Bone marrow (tissue), 2 donors: ENCODE measurements at regions not wholly inside any gene's neighbourhood (a gene's known extent, or its start where the extent isn't known, plus 50 kb on each side); places are given as distances from the start of the nearest gene placed in this dataset.

Source experiments
- DNase-seq, 2 donors: peaks; one replicate each; lab custom pipeline; 2025; lab: John Stamatoyannopoulos, UW

GRCh38 chr9:14517154-14517906 lies 175.9 kb downstream of the ZDHHC21 start:
- DNase-seq: no peak

DNA sequence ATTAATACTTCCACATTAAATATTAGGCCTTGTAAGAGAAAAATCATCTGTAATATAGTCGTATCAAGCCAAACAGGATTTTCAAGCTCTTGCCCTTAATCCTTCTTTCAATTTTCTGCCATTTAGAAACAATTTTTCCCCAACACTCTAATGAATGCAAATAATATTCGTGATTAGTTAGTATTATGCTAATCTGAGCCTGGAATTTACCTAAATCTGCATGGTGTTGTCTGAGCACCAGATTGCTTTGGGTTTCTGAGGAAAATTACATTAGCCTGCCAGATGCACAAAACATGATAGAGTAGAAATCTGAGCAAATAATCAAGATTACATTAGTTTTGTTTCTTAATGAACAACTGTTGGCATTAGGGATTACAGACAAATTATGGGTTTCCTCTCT lies 176.6 kb downstream of the ZDHHC21 start:
- no peak for DNase-seq

- no peak for DNase-seq
Measured at GRCh38 chr9:14515571-14516198, 177.5 kb downstream of the ZDHHC21 start.

- DNase-seq: no peak
Measured at GRCh38 chr9:14515049-14515448, 178.2 kb downstream of the ZDHHC21 start.

DNA sequence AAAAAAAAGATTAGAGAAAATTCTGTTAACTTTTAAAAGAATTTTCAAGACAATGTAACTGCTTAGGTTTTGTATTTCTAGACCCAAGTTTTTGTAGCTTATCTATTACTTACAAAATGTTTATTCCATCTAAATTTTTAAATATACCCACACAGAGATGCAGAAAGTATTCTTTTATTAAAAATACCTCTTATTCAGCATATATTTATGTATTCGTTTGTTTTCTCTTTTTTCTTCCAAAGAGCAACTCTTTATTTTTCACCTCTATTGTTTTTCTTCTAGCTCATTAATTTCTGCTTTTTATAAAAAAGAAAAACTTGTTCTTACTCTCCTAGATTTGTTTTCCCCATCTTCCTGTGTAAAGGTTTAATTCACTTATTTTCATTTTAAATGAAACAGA lies 180.3 kb downstream of the ZDHHC21 start:
- DNase-seq: no peak

- DNase-seq: no peak
Measured at GRCh38 chr9:14511452-14511851, 181.8 kb downstream of the ZDHHC21 start.

DNA sequence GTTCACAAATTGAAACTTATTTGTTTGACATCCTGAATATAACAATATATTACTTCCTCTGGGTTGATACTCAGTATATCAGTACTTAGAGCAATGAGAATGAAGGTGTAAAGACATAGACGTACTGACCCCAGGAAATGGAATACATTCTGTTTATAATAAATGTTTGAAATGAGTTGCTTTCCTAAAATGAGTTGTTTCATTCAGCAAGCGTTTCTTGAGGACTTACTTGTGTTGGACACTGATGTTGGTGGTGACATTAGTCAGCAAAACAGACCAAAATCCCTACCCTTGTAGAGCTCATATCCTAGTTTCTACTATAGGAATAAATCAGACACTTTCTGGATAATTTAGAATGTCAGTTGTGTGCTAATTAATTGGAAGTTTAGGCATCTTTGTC lies 184.3 kb downstream of the ZDHHC21 start:
- DNase-seq: no peak

DNA sequence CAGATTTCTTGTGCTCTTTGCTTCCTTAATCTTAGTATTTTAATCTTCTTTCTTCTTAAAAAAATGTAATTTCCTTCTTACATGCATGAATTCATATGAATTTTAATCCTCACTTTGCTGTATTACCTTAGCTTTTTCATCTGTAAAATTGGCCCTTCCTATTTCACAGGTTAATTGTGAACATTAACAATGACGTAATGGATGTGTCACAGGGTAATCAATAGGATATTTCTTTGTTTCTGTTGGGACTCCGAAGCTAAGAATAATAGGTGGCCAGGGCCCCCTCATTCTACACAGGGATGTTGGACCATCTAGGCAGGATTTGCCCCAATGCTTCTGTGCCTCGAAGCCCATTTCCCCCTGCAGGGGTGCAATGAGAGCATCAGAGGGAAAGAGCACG lies 187.4 kb upstream of the NFIB start:
- no peak for DNase-seq

DNA sequence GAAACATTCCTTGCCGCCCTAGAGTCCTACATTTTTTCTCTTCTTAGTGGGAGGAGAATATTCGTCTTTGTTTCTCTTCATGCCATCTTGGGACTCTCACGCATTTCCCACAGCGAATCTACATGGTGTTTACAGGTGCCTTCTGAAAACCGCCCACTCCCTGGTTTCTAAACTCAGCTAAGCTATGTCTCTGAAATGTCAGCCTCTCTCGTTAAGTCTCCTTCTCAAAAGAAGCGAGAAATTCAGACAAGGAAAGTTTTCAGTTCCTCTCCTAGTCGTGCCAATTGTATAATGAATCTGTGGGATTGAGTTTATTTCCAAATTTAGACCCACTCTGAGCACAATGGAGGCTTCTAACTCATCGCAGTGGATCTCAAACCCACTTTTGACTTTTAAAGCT lies 186.8 kb upstream of the NFIB start:
- no peak for DNase-seq

GRCh38 chr9:14499976-14500375 lies 186.0 kb upstream of the NFIB start:
- no peak for DNase-seq

DNA sequence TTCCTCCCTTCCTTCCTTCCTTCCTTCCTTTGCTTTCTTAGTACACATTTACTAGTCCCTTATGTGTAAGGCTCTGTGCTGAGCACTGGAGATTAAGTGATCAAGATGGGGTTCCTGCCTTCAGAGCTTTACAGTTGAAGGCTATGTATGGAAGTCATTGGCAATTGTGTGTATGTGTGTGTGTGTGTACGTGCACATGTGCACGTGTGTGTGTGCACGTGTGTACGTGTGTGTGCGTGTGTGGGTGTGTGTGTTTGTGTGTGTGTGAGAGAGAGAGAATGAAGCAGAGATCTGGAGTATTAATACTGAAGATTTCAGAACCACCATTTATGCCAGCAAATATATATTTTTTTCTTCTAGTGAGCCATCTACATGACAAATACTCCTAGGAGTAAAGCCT lies 184.9 kb upstream of the NFIB start:
- no peak for DNase-seq

DNA sequence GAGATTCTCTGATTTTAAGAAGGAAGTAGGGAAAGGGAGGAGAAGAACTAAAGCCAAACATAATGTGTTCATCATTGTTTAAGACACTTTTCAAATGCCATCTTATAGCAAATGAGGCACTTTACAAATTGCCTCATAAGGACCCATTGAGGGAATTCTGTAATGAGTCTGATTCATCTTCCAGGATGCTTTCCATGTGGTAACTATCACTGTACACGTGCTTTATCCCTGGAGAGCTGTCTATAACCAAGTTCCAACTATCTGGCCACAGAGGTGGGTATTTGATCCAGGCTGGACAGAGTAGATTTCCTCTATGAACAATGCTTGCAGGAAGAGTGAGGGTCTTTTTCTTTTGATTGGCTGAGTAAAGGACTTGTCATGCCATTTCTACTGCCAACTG lies 183.5 kb upstream of the NFIB start:
- no peak for DNase-seq

GRCh38 chr9:14488421-14489190 lies 174.7 kb upstream of the NFIB start:
- DNase-seq: no peak

GRCh38 chr9:14487547-14488185 lies 173.7 kb upstream of the NFIB start:
- no peak for DNase-seq

- DNase-seq: no peak
Measured at GRCh38 chr9:14485366-14485765, 171.4 kb upstream of the NFIB start.

DNA sequence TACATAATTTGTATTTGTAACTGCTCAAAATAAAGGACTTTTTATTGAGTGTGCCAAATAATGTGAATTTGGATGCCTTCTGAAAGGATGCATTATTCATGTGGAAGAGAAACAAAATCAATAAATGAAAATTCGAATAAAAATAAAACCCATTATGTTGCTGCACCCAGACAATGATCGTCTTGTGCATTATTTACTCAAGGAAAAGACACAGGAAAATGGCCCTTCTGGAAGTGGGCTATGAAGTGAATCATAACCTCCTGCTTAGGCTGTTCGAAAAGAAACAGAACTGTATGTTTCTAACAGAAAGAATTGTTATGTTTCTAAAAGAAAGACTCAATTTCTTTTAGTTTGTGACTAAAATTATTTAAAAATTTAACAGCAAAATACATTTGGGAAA lies 168.9 kb upstream of the NFIB start:
- no peak for DNase-seq

DNA sequence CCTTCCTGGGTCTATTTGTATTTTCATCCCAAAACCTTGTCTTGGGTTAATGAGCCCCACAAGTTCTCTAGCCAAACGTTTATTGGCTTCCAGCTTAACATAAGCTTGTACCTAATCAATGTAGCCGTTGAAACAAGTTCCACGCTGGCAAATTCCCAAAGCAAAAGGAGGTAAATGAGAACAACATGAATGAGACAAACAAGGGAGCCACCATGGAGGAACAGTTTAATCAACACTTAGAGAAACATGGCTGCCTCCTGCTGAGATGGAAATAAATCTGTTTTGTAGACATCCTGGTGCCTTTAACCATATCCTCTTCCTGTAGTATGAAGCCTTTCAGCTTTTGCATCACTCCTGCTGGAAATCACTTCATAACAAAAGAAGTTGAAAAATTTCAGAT lies 166.6 kb upstream of the NFIB start:
- no peak for DNase-seq

GRCh38 chr9:14479163-14479560 lies 165.2 kb upstream of the NFIB start:
- DNase-seq: no peak

DNA sequence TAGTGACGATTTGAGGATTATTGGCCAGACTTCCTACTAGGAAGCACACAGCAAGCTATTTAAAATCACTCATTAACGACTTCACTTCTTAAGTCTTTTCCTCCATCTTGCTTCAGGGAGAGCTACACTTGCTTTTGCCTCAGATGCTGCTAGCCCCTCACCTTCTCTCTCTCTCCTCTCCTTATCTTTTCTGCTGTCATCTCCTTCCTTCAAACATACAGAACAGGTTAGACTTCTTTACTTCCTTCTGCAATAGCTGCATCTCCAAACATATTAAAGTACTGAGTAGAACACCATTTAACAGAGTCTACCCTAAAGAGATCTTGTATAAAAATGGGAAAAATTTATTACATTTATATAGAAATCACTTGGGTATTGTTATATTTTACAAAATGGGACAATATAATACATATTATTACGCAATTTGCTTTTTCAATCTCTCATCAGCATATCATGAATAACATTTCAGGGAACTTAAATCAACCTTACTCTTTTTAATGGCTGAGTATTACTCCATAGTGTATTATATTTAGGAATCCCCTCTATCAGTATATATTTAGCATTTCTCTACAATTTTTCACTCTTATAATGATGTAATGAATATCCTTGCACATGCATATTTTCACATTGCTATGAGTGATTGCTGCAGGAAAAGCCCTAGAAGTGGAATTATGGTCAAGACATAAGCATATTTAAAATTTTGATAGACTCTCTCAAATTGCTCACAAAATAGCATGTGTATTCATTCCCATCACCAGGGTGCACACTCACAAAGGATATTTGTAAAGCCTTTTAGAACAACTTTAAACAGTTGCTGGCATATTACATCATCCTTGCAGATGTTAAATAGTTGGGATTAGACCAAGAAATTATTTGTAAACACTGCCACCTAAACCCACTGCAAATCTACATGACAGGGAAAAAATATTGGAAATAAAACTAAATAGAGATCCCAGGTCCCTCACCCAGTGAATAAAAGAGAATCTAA lies 164.5 kb upstream of the NFIB start:
- no peak for DNase-seq

GRCh38 chr9:14471041-14471440 lies 157.1 kb upstream of the NFIB start:
- DNase-seq: no peak

GRCh38 chr9:14467675-14468374 lies 153.9 kb upstream of the NFIB start:
- DNase-seq: no peak
